DMS 273 treated with DMSO at 0.1 percent for 48 hours (cell line): ENCODE measurements at regions not wholly inside any gene's neighbourhood (a gene's known extent, or its start where the extent isn't known, plus 50 kb on each side); places are given as distances from the start of the nearest gene placed in this dataset.

Source experiments
- DNase-seq: peaks from one replicate; lab custom pipeline; 2025; lab: John Stamatoyannopoulos, UW

- DNase-seq: no peak
These were observed 54.8 kb upstream of the BTRC start for GRCh38 chr10:101299211-101299610.

GRCh38 chr10:101301111-101301731 lies 52.7 kb upstream of the BTRC start:
- DNase-seq: peak; percentile 20

GRCh38 chr10:101303087-101303703 lies 50.8 kb upstream of the BTRC start:
- DNase-seq: no peak
